ENCODE measurements at regions not wholly inside any gene's neighbourhood (a gene's known extent, or its start where the extent isn't known, plus 50 kb on each side); places are given as distances from the start of the nearest gene placed in this dataset.

- Histone ChIP-seq H3K9ac (ENCODE audit: low read depth, low read length) (no peak overlapping the region), H3K27me3 (ENCODE audit: control insufficient read depth, insufficient read depth, low read length) (no peaks in the 10 kb centered on the region)
- CTCF ChIA-PET, result interaction anchor here (0.6 to 1.0 kb wide), 2 partner anchors 7 to 413 kb away, joined by 3 to 4 read pairs; no protein-coding TSS in a partner anchor
Observed at GRCh38 chr7:110131344-110131743, 959.6 kb upstream of the LRRN3 start.

More at GRCh38 chr7:110131344-110131743, 959.6 kb upstream of the LRRN3 start:
- Histone ChIP-seq H3K9me3 (ENCODE audit: control insufficient read depth, insufficient read depth, low read length) (no peaks in the 10 kb centered on the region), H2AK5ac (ENCODE audit: low read depth, low read length) (no peak overlapping the region), H3K4me3 (ENCODE audit: insufficient read depth, low read depth, low read length) (no peak overlapping the region), H3K9me1 (ENCODE audit: insufficient read depth, low read length) (no peaks in the 10 kb centered on the region), H3K14ac (replicated peaks; ENCODE audit: low read depth, low read length) (no peak overlapping the region), H4K5ac (ENCODE audit: low read depth, low read length) (no peak overlapping the region), H3K4me1 (ENCODE audit: control insufficient read depth, insufficient read depth, low read length) (no peaks in the 10 kb centered on the region), H3K23ac (ENCODE audit: low read depth, low read length) (no peak overlapping the region), H3K27ac (ENCODE audit: insufficient read depth, low read length) (no peak overlapping the region), H4K20me1 (ENCODE audit: insufficient read depth, low read length) (no peaks in the 10 kb centered on the region), H2BK5ac (ENCODE audit: low read depth, low read length, poor library complexity, severe bottlenecking) (no peak overlapping the region), H2BK120ac (ENCODE audit: low read depth, low read length) (no peak overlapping the region), H3K18ac (ENCODE audit: low read depth, low read length) (no peak overlapping the region), H4K8ac (ENCODE audit: low read depth in 2 of 2, low read length in 2 of 2) (no peak overlapping the region), H2BK20ac (ENCODE audit: low read depth, low read length) (no peak overlapping the region), H3K56ac (ENCODE audit: extremely low read depth, insufficient read depth, low read length) (no peak overlapping the region), H4K91ac (ENCODE audit: insufficient read depth, low read depth, low read length) (no peak overlapping the region), H2AFZ (replicated peaks; ENCODE audit: low read length, poor library complexity) (no peak overlapping the region), H3K4me2 (ENCODE audit: low read depth, low read length) (no peak overlapping the region), H3K36me3 (ENCODE audit: control insufficient read depth, insufficient read depth, low read length) (no peaks in the 10 kb centered on the region), H3K4ac (ENCODE audit: low read depth, low read length) (no peak overlapping the region), H3K79me1 (ENCODE audit: low read depth in 1 of 2, low read length in 2 of 2) (no peaks in the 10 kb centered on the region), H2BK15ac (ENCODE audit: low read depth, low read length) (no peak overlapping the region), H2AK9ac (replicated peaks; ENCODE audit: low read depth, low read length, poor library complexity) (no peak overlapping the region)
- POLR2A ChIA-PET (ENCODE audit: unreplicated experiment), result no interaction called here
- no peak for DNase-seq
- TF ChIP-seq CEBPB (IDR thresholded peaks at IDR 0.05; ENCODE audit: low read depth, low read length) (no peak), RFX5 (IDR thresholded peaks at IDR 0.05; ENCODE audit: low read depth, low read length) (no peak), SMC3 (IDR thresholded peaks at IDR 0.05; ENCODE audit: low read depth, low read length) (no peak), RAD21 (IDR thresholded peaks at IDR 0.05; ENCODE audit: low read length) (no peak), RCOR1 (IDR thresholded peaks at IDR 0.05; ENCODE audit: insufficient replicate concordance, low read length) (no peak), NFE2L2 (IDR thresholded peaks at IDR 0.05; ENCODE audit: low read depth, low read length) (no peak), MAFK (IDR thresholded peaks at IDR 0.05; ENCODE audit: low read depth, low read length) (no peak), POLR2A (IDR thresholded peaks at IDR 0.05; ENCODE audit: low read depth, low read length) (no peak), ELK1 (IDR thresholded peaks at IDR 0.05; ENCODE audit: borderline replicate concordance, low read depth, low read length) (no peak), FOS (IDR thresholded peaks at IDR 0.05; ENCODE audit: low read depth, low read length) (no peak), CHD1 (IDR thresholded peaks at IDR 0.05; ENCODE audit: low read depth, low read length) (no peak), MXI1 (IDR thresholded peaks at IDR 0.05; ENCODE audit: borderline replicate concordance, low read depth, low read length) (no peak), CTCF (conservative IDR thresholded peaks at IDR 0.05; ENCODE audit: low read depth, low read length) (no peak)
- dilution Hi-C loops (cut with HindIII; ENCODE audit: low sequenced_read_pairs, unreplicated experiment) (no loop called here), intact Hi-C loops (cut with micrococcal nuclease) (no loop called here), in situ Hi-C loops (cut with MboI; ENCODE audit: low sequenced_read_pairs) (no loop called here)
- no peak for ATAC-seq (ENCODE audit: low read depth)
- BruUV-seq (replicated peaks), result no TSS peak
